Stimulated activated CD8-positive, alpha-beta memory T cell treated with anti-CD3 and anti-CD28 coated beads, Interleukin-4, amount 100 ng/mL, for 4 hours (primary cell): ENCODE measurements at regions not wholly inside any gene's neighbourhood (a gene's known extent, or its start where the extent isn't known, plus 50 kb on each side); places are given as distances from the start of the nearest gene placed in this dataset.

Experiments used
- DNase-seq, 2 donors: peaks; one replicate each; pipeline ENCODE4 v3.0.0-alpha.2; 2020; ENCODE audit warnings: low read depth in 2 of 2, low spot score in 1 of 2

- no peak for DNase-seq
Observed at GRCh38 chr3:106725566-106725965, 651.7 kb upstream of the CCDC54 start.

DNA sequence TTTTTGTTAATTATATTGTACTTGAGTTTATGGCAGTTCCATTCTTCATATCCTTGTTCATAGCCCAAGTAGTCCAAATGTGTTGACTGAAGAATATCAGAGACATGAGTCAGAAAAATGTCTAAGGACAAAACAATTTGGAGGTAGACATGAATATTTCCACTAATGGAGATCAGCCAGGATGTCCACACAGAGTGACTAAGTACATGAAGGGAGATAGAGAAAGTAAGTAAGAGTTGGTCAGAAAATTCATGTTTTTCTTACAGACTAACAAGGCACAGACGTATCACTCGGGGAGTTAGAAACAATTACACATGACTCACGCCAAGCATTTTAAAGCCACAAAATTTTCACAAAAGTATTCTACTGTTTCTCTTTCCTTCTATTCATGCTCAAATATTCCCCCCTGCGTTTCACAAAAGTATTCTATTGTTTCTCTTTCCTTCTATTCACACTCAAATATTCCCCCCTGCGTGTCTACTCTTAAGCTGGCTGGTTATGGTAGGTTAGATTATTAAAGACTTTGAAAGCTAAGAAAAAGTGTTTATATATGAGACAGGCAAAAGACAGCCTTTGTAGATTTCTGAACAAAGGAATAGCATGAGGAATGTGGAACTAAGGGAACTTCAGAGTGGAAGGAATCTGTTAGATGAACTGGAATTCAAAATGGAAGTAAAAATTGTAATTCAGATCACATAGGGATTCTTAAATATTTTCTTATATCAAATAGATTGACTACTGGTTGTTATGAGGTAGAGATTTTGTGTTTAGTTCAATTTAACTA, 648.7 kb upstream of the CCDC54 start:
- DNase-seq: no peak

DNA sequence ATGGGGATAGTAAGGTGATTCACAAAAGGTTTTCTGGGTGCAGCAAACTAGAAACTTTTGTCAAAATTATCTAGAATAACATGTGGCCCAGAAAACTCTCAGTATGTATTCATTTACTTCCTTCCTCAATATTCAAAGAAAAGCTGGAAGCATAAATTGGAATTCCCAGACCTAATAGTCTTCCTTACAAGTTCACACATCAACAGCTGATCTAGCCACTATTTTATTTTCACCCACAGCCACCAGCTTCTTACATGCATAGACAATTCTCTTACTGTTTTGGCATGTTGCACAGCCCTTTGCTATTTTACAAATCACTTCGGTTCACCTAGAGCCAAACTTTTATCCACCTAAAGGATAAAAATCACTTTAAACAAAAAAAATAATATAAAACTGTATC, 647.8 kb upstream of the CCDC54 start:
- DNase-seq: no peak

GRCh38 chr3:106731230-106731629, 646.0 kb upstream of the CCDC54 start:
- no peak for DNase-seq

GRCh38 chr3:106734712-106735111, 642.5 kb upstream of the CCDC54 start:
- no peak for DNase-seq

DNA sequence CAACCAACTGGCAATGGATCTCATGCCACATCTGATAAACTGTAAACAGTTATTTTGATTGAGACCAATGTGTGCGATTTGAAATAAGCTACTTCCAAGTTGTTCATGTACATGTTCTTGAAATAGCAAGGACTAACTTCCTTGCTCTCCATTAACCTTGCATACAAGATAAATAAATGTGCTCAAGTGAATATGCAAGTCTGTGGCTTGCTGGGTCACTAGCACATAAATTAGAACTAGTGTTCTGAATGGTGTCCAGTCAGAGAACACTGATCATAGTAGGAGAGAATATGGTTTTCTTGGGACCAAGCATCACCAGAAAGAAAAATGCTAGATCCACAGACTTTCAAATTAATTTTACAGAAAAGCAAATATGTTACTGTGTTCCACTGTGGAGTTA, 640.0 kb upstream of the CCDC54 start:
- no peak for DNase-seq

DNA sequence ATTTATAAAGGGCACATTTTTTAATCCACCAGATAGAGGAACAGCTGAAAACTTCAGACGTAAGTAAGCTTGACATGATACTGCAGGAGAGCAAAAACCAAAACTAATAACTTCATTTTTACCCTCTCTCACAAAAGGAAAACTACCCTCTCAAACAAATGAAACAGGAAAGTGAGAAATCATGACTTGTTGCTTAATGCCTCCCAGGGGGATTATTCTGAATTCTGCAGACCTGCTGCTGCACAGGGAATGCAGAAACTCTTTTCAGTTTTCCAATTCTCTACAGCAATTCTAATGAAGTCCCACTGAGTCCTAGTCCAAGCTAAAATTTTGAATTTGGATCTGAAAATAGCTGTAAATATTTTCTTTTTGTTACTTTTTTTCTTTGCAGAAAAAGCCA, 637.1 kb upstream of the CCDC54 start:
- DNase-seq: no peak

- DNase-seq: no peak
Observed at GRCh38 chr3:106745344-106746168, 631.7 kb upstream of the CCDC54 start.

DNA sequence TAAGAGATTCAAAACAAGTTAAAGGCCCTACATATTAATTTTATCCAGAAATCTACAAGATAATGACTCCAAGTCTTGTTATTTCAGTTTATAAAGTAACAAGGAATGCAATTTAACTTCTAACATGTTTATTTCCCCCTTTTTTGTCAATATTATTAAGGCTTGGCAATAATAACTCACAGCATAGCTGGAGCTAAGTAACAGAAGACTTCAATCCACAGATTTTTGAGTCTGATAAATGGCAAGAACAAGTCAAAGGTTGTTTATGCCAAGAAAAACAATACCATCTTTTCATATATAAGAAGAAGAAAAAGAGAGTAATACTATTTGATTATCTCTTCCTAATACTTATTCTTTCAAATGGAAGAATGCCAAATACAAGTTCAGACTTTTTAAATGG, 631.0 kb upstream of the CCDC54 start:
- no peak for DNase-seq

GRCh38 chr3:106748472-106749262, 628.6 kb upstream of the CCDC54 start:
- no peak for DNase-seq

DNA sequence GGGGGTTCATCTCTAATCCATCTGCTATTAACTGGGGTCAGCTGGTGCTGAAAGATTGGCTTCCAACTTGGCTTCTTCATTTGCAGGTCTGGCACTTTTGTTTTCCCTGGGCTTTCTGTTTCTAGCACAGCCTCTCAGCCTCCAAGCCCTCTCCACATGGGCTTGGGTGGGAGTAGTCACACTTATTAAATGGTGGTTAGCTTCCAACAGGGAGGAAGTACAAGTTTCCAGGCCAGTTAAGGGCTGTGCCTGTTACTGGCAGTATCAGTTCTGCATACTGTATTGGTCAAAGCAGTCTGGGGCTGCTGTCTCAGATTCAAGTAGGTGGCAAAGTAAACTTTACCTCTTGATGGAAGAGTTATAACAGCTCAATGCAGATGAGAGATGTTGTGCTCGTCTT, 627.1 kb upstream of the CCDC54 start:
- no peak for DNase-seq

GRCh38 chr3:106755336-106755735, 621.9 kb upstream of the CCDC54 start:
- DNase-seq: no peak

DNA sequence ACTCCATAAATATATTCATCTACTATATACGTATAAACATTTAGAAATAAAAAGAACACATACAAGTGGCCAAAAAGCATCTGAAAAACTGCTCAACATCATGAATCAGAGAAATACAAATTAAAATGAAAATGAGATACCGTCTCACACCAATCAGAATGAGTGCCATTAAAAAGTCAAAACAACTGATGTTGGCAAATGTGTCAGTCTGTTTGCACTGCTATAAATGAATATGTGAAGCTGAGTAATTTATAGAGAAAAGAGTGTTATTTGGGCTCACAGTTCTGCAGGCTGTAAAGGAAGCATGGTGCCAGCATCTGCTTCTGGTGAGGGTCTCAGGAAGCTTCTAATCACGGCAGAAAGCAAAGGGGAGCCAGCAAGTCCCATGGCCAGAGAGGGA, 620.3 kb upstream of the CCDC54 start:
- no peak for DNase-seq

DNA sequence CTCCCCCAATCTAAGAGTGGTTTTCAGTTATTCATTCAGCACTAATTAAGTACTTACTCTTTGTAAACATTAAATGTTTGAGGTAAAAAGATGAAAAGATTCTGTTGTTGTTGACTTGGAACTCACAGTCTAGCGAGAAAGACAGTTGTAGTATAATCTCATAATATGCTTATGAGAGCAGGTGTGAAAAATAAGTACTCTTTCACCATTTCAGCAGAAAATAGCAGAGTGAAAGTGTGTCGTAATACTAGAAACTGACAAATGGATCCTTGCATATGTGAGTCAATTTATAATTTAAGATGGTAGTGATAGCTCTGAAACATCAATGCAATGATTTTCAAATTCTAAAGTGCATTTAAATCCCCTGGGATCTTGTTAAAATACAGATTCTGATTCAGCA, 618.8 kb upstream of the CCDC54 start:
- no peak for DNase-seq

GRCh38 chr3:106759731-106760130, 617.5 kb upstream of the CCDC54 start:
- DNase-seq: no peak

GRCh38 chr3:106765342-106765741, 611.9 kb upstream of the CCDC54 start:
- no peak for DNase-seq

DNA sequence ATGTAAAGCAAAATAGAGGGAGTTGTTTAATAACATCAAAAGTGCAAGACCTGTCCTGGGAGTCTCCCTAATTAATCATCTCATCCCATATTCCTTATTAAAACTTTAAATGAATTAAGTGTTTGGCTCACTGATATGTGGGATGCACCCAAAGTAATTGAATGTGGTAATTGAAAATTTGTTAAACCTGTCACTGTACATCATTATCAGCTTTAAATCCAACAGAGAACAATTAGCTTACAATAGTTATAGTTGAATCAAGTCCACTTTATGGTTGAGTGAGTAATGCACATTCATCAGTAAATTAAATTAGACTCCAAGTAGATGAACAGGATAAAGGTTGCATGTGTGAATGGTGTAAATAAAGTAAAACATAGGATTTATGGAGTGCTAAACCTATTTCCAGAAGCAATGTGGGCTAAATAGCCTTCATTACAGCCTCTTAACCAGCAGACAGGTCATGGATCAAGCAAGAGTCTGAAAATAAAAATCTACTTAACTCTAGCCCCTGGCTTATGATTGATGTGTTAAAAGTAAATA, 608.2 kb upstream of the CCDC54 start:
- no peak for DNase-seq

- DNase-seq: no peak
Observed at GRCh38 chr3:106773795-106774194, 603.4 kb upstream of the CCDC54 start.

GRCh38 chr3:106783231-106783630, 594.0 kb upstream of the CCDC54 start:
- no peak for DNase-seq

DNA sequence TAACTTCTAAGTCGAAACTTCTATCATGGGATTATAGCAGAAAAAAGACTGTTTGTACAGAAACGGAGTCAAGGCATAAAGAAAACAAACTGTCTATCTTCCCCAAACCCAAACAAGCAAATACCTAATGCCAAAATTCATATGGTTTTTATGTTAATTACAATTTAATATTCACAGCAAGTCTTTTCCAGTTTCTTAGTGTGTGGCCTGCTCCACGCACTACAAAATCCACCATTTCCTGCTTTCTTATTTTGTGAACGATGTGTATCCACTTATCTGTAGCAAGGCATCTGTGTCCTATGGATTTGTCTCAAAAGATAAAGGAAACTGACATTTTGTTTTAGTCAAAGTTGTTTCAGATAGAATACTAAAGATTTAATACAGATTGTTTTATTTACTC, 588.0 kb upstream of the CCDC54 start:
- DNase-seq: no peak

DNA sequence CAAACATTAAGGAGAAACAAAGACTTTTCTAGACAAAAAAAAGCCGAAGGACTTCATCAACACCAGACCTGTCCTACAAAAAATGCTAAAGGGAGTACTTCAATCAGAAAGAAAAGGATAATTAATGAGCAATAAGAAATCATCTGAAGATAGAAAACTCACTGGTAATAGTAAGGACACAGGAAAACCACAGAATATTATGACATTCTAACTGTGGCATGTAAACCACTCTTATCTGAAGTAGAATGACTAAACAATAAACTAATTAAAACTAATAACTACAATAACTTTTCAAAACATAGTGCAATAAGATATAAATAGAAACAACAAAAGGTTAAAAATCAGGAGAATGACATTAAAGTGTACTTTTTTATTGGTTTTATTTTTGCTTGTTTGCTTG, 584.5 kb upstream of the CCDC54 start:
- DNase-seq: no peak

GRCh38 chr3:106794442-106794841, 582.8 kb upstream of the CCDC54 start:
- DNase-seq: no peak
